ENCODE measurements at regions not wholly inside any gene's neighbourhood (a gene's known extent, or its start where the extent isn't known, plus 50 kb on each side); places are given as distances from the start of the nearest gene placed in this dataset.

DNA sequence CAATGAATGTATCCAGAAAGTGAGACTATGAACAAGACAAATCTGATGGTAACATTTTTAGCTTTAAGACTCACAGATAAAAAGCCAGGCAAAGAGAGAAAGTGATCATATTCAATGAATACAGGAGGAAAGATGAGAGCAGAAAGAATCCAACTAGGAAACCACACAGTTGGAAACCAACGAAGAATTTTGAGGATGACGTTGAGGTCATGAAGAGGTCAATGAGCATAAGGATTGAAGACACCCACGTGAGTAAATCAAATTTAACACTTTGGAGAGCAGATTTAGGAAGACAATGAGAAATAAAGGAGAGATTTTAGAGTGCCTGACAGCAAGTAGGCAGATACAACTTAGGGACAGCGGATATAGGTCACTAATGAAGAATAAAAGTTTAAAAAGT, 948.1 kb downstream of the KCNJ2 start:
- no peak for DNase-seq
- ChIA-PET POLR2A (no interaction called here), CTCF (no interaction called here)
- H3K4me3 Mint-ChIP-seq, result no peak overlapping the region
- H3K27ac Mint-ChIP-seq, result no peak overlapping the region
- no peak for ATAC-seq
- H3K9me3 Mint-ChIP-seq, result peaks cover 4% of the 10 kb centered on the region
- no peaks in the 10 kb centered on the region for H3K27me3 Mint-ChIP-seq
- intact Hi-C loops (cut with micrococcal nuclease), result no loop called here
- H3K36me3 Mint-ChIP-seq (ENCODE audit: low read depth), result no peaks in the 10 kb centered on the region
- H3K4me1 Mint-ChIP-seq (ENCODE audit: low read depth), result no peaks in the 10 kb centered on the region
- TF ChIP-seq, protein P1, sequence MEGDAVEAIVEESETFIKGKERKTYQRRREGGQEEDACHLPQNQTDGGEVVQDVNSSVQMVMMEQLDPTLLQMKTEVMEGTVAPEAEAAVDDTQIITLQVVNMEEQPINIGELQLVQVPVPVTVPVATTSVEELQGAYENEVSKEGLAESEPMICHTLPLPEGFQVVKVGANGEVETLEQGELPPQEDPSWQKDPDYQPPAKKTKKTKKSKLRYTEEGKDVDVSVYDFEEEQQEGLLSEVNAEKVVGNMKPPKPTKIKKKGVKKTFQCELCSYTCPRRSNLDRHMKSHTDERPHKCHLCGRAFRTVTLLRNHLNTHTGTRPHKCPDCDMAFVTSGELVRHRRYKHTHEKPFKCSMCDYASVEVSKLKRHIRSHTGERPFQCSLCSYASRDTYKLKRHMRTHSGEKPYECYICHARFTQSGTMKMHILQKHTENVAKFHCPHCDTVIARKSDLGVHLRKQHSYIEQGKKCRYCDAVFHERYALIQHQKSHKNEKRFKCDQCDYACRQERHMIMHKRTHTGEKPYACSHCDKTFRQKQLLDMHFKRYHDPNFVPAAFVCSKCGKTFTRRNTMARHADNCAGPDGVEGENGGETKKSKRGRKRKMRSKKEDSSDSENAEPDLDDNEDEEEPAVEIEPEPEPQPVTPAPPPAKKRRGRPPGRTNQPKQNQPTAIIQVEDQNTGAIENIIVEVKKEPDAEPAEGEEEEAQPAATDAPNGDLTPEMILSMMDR (IDR thresholded peaks at IDR 0.05), result no peak

DNA sequence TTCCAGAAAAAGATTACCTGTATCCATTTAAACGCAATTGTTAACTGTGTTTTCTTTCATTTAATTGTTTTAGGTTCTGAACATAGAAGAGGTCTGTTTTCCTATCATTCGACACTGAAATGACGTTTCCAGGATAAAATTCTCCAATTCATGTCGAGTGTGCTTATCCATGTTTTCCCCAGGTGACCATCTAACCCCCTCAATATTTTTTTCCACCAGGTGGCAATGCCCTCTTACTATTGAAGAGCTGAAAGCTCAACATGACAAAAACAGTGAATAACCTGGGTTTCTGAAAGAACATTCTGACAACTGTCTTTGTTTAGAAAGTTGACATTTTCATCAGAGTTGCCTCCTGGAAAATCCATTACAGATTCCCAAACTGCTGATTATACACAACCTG, 948.7 kb downstream of the KCNJ2 start:
- H3K36me3 Mint-ChIP-seq (ENCODE audit: low read depth), result no peaks in the 10 kb centered on the region
- ChIA-PET POLR2A (no interaction called here), CTCF (no interaction called here)
- DNase-seq (no peak), ATAC-seq (no peak)
- TF ChIP-seq, protein P1 (IDR thresholded peaks at IDR 0.05), result no peak
- H3K27me3 Mint-ChIP-seq, result no peaks in the 10 kb centered on the region
- peaks cover 4% of the 10 kb centered on the region for H3K9me3 Mint-ChIP-seq
- no peak overlapping the region for H3K4me3 Mint-ChIP-seq
- no peaks in the 10 kb centered on the region for H3K4me1 Mint-ChIP-seq (ENCODE audit: low read depth)
- intact Hi-C loops (cut with micrococcal nuclease), result no loop called here
- H3K27ac Mint-ChIP-seq, result no peak overlapping the region

DNA sequence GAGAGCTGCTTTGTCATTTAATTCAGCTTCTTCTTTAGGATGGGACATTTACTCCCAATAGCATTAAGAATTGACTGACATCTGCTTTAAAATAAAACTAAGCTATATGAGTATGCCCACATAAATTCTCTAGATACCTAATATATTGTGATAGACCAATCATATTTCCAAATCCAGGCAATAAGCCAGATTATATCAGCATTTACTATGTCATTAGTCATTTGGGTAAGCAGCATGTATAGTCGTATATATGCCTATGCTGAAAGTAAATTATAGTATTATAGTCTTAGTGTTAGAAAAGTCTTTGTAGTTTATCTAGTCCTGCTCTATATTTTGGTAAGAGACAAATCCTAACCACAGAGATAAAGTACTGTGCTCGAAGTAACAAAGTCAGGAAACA, 958.1 kb downstream of the KCNJ2 start:
- TF ChIP-seq, protein P1 (IDR thresholded peaks at IDR 0.05), result no peak
- no peak for ATAC-seq
- Mint-ChIP-seq H3K9me3 (peaks cover 1% of the 10 kb centered on the region), H3K4me1 (ENCODE audit: low read depth) (no peaks in the 10 kb centered on the region), H3K27ac (no peak overlapping the region), H3K27me3 (no peaks in the 10 kb centered on the region), H3K4me3 (no peak overlapping the region), H3K36me3 (ENCODE audit: low read depth) (no peaks in the 10 kb centered on the region)
- no peak for DNase-seq
- intact Hi-C loops (cut with micrococcal nuclease), result no loop called here
- POLR2A ChIA-PET, result no interaction called here
- CTCF ChIA-PET, result no interaction called here

DNA sequence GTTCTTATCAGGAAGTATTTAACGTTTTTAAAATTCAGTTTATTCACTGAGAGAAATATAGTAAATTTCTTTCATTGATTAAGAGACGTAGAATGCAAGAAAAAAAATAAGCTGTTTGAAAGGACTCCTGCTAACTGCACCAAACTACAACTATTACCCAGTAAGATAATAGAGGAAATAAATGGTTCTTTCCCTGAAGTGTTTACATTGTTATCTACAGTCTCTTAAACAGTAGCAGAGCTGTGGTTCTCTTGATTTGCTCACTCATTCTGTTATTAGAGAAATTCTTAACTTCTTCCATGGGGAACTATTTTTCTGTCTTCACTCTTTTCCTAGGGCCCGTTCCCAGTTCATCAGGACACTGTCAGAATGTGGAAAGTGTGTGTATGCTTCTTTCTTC, 973.0 kb downstream of the KCNJ2 start:
- intact Hi-C loops (cut with micrococcal nuclease), result no loop called here
- H3K27me3 Mint-ChIP-seq, result no peaks in the 10 kb centered on the region
- H3K27ac Mint-ChIP-seq, result no peak overlapping the region
- no peaks in the 10 kb centered on the region for H3K9me3 Mint-ChIP-seq
- TF ChIP-seq, protein P1 (IDR thresholded peaks at IDR 0.05), result no peak
- CTCF ChIA-PET, result no interaction called here
- POLR2A ChIA-PET, result interaction anchor here (0.7 kb wide), 1 partner anchor 1076 kb away, joined by 3 read pairs; no protein-coding TSS in a partner anchor
- no peak overlapping the region for H3K4me3 Mint-ChIP-seq
- no peaks in the 10 kb centered on the region for H3K36me3 Mint-ChIP-seq (ENCODE audit: low read depth)
- DNase-seq (no peak), ATAC-seq (no peak)
- H3K4me1 Mint-ChIP-seq (ENCODE audit: low read depth), result no peaks in the 10 kb centered on the region

DNA sequence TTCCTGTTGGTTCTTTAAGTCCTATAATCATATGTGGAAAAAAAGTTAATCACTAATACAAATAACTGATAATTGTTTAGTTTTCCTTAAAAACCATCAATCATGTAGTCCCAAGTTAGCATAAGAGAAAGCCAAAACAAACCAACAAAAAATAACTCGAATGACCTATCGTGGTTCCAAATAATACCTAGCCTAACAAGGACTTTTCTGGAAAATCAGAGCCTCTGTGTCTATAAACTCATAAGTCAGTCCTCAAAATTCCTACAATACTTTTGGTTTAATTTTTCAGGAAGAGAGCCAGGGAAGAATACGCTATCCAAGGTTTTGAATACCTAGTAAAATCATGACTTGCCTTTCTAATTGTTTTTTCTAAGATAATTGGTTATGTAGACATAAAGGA, 975.3 kb upstream of the SOX9 start:
- no peaks in the 10 kb centered on the region for H3K36me3 Mint-ChIP-seq (ENCODE audit: low read depth)
- intact Hi-C loops (cut with micrococcal nuclease), result no loop called here
- CTCF ChIA-PET, result no interaction called here
- POLR2A ChIA-PET, result no interaction called here
- ATAC-seq (no peak), DNase-seq (no peak)
- no peaks in the 10 kb centered on the region for H3K27me3 Mint-ChIP-seq
- no peaks in the 10 kb centered on the region for H3K4me1 Mint-ChIP-seq (ENCODE audit: low read depth)
- TF ChIP-seq, protein P1 (IDR thresholded peaks at IDR 0.05), result no peak
- no peak overlapping the region for H3K4me3 Mint-ChIP-seq
- no peaks in the 10 kb centered on the region for H3K9me3 Mint-ChIP-seq
- H3K27ac Mint-ChIP-seq, result no peak overlapping the region

All from activated CD8-positive, alpha-beta T cell treated with anti-CD3 and anti-CD28 coated beads for 36 hours (primary cell).